GM12878 (cell line): ENCODE measurements at regions not wholly inside any gene's neighbourhood (a gene's known extent, or its start where the extent isn't known, plus 50 kb on each side); places are given as distances from the start of the nearest gene placed in this dataset.

Source experiments
- ASH2L ChIP-seq: fragments of 300-600, 200-600 bp; sonication (generic); IDR thresholded peaks from 2 replicates; pipeline ENCODE4 v1.6.1; 2017; ENCODE audit warnings: low read depth, mild to moderate bottlenecking, borderline replicate concordance
- BCL3 ChIP-seq: IDR thresholded peaks from 2 replicates; pipeline ENCODE4 v1.6.1; 2011; ENCODE audit warnings: borderline replicate concordance, low read depth, mild to moderate bottlenecking, moderate library complexity, low read length; ENCODE audit not compliant: insufficient read depth, poor library complexity, severe bottlenecking
- BHLHE40 ChIP-seq, 2 experiments: fragments of 450-650 bp in 1 of 2; IDR thresholded peaks; 2 replicates each; pipeline ENCODE4 v1.6.1; 2011 to 2017; ENCODE audit warnings: low read depth in 2 of 2, borderline replicate concordance in 1 of 2, improper control_type of control experiment in 1 of 2, low read length in 1 of 2, mild to moderate bottlenecking in 1 of 2
- CEBPB ChIP-seq, 2 experiments: fragments of 150-350 bp in 1 of 2; IDR thresholded peaks; 2 replicates each; pipeline ENCODE4 v1.6.1; 2012 to 2014; ENCODE audit warnings: low read depth in 2 of 2, low read length in 2 of 2, borderline replicate concordance in 1 of 2, inconsistent platforms in 1 of 2
- CHD4 ChIP-seq: fragments of 200-600 bp; sonication (generic); IDR thresholded peaks from 2 replicates; pipeline ENCODE4 v1.6.1; 2016; ENCODE audit warnings: mild to moderate bottlenecking
- CUX1 ChIP-seq: IDR thresholded peaks from 2 replicates; pipeline ENCODE4 v1.6.1; 2012; ENCODE audit warnings: improper control_type of control experiment, low read depth, low read length; ENCODE audit not compliant: insufficient replicate concordance
- EP300 ChIP-seq, 2 experiments: fragments of 150-350 bp in 1 of 2; IDR thresholded peaks; 2 replicates each; pipeline ENCODE4 v1.6.1; 2011 to 2012; ENCODE audit warnings: low read depth in 2 of 2, low read length in 2 of 2, borderline replicate concordance in 1 of 2, improper control_type of control experiment in 1 of 2, inconsistent platforms in 1 of 2; ENCODE audit not compliant: control insufficient read depth in 1 of 2
- GABPA ChIP-seq: IDR thresholded peaks from 2 replicates; pipeline ENCODE4 v1.6.1; 2014; ENCODE audit warnings: antibody characterized with exemption, low read depth, mild to moderate bottlenecking, inconsistent platforms
- HDAC6 ChIP-seq: fragments of 200-600 bp; sonication (generic); IDR thresholded peaks from one replicate; pipeline ENCODE4 v1.8.0; 2017; ENCODE audit warnings: antibody characterized with exemption; ENCODE audit not compliant: unreplicated experiment
- KAT2A ChIP-seq: conservative IDR thresholded peaks from 2 replicates; pipeline ENCODE4 v1.6.1; 2011; ENCODE audit warnings: low read depth, low read length; ENCODE audit not compliant: control insufficient read depth
- KDM1A ChIP-seq: fragments of 200-600 bp; sonication (generic); IDR thresholded peaks from 2 replicates; pipeline ENCODE4 v1.6.1; 2016; ENCODE audit warnings: borderline replicate concordance
- MTA2 ChIP-seq: fragments of 450-650 bp; IDR thresholded peaks from 2 replicates; pipeline ENCODE4 v1.6.1; 2016; ENCODE audit warnings: low read depth, mild to moderate bottlenecking, moderate library complexity
- STAT3 ChIP-seq: IDR thresholded peaks from 2 replicates; pipeline ENCODE4 v1.6.1; 2011; ENCODE audit warnings: low read depth, low read length, improper control_type of control experiment
- WRNIP1 ChIP-seq: IDR thresholded peaks from 2 replicates; pipeline ENCODE4 v1.6.1; 2011; ENCODE audit warnings: low read depth, low read length, improper control_type of control experiment, borderline replicate concordance
- ZZZ3 ChIP-seq: IDR thresholded peaks from 2 replicates; pipeline ENCODE4 v1.6.1; 2011; ENCODE audit warnings: low read depth; ENCODE audit not compliant: control insufficient read depth, insufficient read length
- TF ChIP-seq, protein P1 (sequence below): fragments of 450-650 bp; IDR thresholded peaks from 2 replicates; pipeline ENCODE4 v1.6.1; 2017; ENCODE audit warnings: mild to moderate bottlenecking, moderate library complexity

GRCh38 chr5:68711293-68712200 is 382.3 kb upstream of the SLC30A5 start (continued):
- TF ChIP-seq BHLHE40 (IDR thresholded peaks at IDR 0.05; ENCODE audit: borderline replicate concordance in 1 of 2, low read depth in 2 of 2, low read length in 1 of 2) (no peak), ASH2L (no peak), MTA2 (peak; percentile 84), KDM1A (no peak), EP300 (IDR thresholded peaks at IDR 0.05; ENCODE audit: borderline replicate concordance in 1 of 2, control insufficient read depth in 1 of 2, low read depth in 2 of 2, low read length in 2 of 2) (peak in 1 of 2 experiments; percentile 66; a peak in 2 of 4 replicates), ZZZ3 (no peak), HDAC6 (no peak), WRNIP1 (no peak), GABPA (peak; percentile 37; the same call in 1 of the 2 replicates), BCL3 (no peak), KAT2A (no peak), STAT3 (no peak), CUX1 (no peak), CHD4 (no peak), CEBPB (IDR thresholded peaks at IDR 0.05; ENCODE audit: borderline replicate concordance in 1 of 2, low read depth in 2 of 2, low read length in 2 of 2) (peak in 1 of 2 experiments; percentile 46; a peak in 1 of 4 replicates)
- TF ChIP-seq, protein P1, sequence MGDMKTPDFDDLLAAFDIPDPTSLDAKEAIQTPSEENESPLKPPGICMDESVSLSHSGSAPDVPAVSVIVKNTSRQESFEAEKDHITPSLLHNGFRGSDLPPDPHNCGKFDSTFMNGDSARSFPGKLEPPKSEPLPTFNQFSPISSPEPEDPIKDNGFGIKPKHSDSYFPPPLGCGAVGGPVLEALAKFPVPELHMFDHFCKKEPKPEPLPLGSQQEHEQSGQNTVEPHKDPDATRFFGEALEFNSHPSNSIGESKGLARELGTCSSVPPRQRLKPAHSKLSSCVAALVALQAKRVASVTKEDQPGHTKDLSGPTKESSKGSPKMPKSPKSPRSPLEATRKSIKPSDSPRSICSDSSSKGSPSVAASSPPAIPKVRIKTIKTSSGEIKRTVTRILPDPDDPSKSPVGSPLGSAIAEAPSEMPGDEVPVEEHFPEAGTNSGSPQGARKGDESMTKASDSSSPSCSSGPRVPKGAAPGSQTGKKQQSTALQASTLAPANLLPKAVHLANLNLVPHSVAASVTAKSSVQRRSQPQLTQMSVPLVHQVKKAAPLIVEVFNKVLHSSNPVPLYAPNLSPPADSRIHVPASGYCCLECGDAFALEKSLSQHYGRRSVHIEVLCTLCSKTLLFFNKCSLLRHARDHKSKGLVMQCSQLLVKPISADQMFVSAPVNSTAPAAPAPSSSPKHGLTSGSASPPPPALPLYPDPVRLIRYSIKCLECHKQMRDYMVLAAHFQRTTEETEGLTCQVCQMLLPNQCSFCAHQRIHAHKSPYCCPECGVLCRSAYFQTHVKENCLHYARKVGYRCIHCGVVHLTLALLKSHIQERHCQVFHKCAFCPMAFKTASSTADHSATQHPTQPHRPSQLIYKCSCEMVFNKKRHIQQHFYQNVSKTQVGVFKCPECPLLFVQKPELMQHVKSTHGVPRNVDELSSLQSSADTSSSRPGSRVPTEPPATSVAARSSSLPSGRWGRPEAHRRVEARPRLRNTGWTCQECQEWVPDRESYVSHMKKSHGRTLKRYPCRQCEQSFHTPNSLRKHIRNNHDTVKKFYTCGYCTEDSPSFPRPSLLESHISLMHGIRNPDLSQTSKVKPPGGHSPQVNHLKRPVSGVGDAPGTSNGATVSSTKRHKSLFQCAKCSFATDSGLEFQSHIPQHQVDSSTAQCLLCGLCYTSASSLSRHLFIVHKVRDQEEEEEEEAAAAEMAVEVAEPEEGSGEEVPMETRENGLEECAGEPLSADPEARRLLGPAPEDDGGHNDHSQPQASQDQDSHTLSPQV: no peak
- TF ChIP-seq, all 136 proteins: peak for 28
